ENCODE measurements at regions not wholly inside any gene's neighbourhood (a gene's known extent, or its start where the extent isn't known, plus 50 kb on each side); places are given as distances from the start of the nearest gene placed in this dataset.
"Not testable (repeated sequence)": the region's sequence is repeated elsewhere in the genome, so short reads cannot be mapped to it uniquely, and the experiment has no call there.

DNA sequence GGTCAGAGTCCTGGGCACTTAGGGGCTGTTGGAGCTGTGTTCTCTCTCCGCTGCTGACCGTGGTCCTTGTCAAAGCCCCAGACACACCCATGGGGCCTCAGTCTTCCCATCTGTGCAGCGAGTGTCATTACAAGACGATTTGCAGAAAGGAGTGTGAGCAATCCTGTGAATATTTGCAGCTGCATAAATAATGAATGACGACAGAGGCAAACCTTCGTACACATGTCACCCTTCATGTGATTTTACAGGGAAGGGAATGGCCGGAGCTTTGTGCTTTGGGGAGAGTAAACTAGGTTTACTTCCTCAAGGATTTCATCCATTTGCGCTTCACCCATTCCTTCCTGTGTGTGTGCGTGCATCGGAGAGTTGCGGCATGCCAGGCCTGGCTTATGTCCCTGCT, 370.8 kb upstream of the SOX1 start:
- TF ChIP-seq, protein P1, sequence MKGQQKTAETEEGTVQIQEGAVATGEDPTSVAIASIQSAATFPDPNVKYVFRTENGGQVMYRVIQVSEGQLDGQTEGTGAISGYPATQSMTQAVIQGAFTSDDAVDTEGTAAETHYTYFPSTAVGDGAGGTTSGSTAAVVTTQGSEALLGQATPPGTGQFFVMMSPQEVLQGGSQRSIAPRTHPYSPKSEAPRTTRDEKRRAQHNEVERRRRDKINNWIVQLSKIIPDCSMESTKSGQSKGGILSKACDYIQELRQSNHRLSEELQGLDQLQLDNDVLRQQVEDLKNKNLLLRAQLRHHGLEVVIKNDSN (IDR thresholded peaks at IDR 0.05; ENCODE audit: borderline replicate concordance, low read depth) = not testable (repeated sequence)
- TF ChIP-seq EZH2phosphoT487 (IDR thresholded peaks at IDR 0.05; ENCODE audit: borderline replicate concordance, low read depth); EP300 (IDR thresholded peaks at IDR 0.05; ENCODE audit: borderline replicate concordance in 1 of 2, low read depth in 1 of 2, low read length in 1 of 2); POLR2AphosphoS5 (IDR thresholded peaks at IDR 0.05; ENCODE audit: low read depth, low read length); TAF1 (IDR thresholded peaks at IDR 0.05; ENCODE audit: borderline replicate concordance, low read depth, low read length): not testable (repeated sequence)
- TF ChIP-seq, protein P2, sequence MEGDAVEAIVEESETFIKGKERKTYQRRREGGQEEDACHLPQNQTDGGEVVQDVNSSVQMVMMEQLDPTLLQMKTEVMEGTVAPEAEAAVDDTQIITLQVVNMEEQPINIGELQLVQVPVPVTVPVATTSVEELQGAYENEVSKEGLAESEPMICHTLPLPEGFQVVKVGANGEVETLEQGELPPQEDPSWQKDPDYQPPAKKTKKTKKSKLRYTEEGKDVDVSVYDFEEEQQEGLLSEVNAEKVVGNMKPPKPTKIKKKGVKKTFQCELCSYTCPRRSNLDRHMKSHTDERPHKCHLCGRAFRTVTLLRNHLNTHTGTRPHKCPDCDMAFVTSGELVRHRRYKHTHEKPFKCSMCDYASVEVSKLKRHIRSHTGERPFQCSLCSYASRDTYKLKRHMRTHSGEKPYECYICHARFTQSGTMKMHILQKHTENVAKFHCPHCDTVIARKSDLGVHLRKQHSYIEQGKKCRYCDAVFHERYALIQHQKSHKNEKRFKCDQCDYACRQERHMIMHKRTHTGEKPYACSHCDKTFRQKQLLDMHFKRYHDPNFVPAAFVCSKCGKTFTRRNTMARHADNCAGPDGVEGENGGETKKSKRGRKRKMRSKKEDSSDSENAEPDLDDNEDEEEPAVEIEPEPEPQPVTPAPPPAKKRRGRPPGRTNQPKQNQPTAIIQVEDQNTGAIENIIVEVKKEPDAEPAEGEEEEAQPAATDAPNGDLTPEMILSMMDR (IDR thresholded peaks at IDR 0.05) = not testable (repeated sequence)

Data from SK-N-SH (cell line).